GM21737 (cell line): ENCODE measurements at regions not wholly inside any gene's neighbourhood (a gene's known extent, or its start where the extent isn't known, plus 50 kb on each side); places are given as distances from the start of the nearest gene placed in this dataset.
"Not testable (repeated sequence)": the region's sequence is repeated elsewhere in the genome, so short reads cannot be mapped to it uniquely, and the experiment has no call there.

Experiments used
- ATAC-seq: cut with Tn5 transposase; IDR thresholded peaks from one replicate; pipeline ENCODE4 v1.9.1; 2021; ENCODE audit warnings: mild to moderate bottlenecking, moderate library complexity; ENCODE audit not compliant: unreplicated experiment

- ATAC-seq, result no peak
These were observed 387.6 kb upstream of the MAF start for GRCh38 chr16:79988089-79988488.

- no peak for ATAC-seq
These were observed 385.8 kb upstream of the MAF start for GRCh38 chr16:79986352-79986751.

- no peak for ATAC-seq
These were observed 385.1 kb upstream of the MAF start for GRCh38 chr16:79985606-79986005.

- ATAC-seq, result not testable (repeated sequence)
These were observed 383.6 kb upstream of the MAF start for GRCh38 chr16:79984149-79984548.

- ATAC-seq, result no peak
These were observed 382.3 kb upstream of the MAF start for GRCh38 chr16:79982862-79983261.

GRCh38 chr16:79982361-79982760, 381.8 kb upstream of the MAF start:
- no peak for ATAC-seq

- no peak for ATAC-seq
These were observed 381.3 kb upstream of the MAF start for GRCh38 chr16:79981814-79982213.

- ATAC-seq, result no peak
These were observed 380.3 kb upstream of the MAF start for GRCh38 chr16:79980650-79981521.

- no peak for ATAC-seq
These were observed 377.7 kb upstream of the MAF start for GRCh38 chr16:79977940-79978836.

- ATAC-seq, result no peak
These were observed 372.8 kb upstream of the MAF start for GRCh38 chr16:79973320-79973719.

- ATAC-seq, result no peak
These were observed 371.6 kb upstream of the MAF start for GRCh38 chr16:79972053-79972704.

GRCh38 chr16:79971237-79971572, 370.7 kb upstream of the MAF start:
- no peak for ATAC-seq

- ATAC-seq, result no peak
These were observed 370.2 kb upstream of the MAF start for GRCh38 chr16:79970551-79971236.

GRCh38 chr16:79970087-79970486, 369.6 kb upstream of the MAF start:
- ATAC-seq, result no peak

GRCh38 chr16:79969458-79969857, 368.9 kb upstream of the MAF start:
- no peak for ATAC-seq

- no peak for ATAC-seq
These were observed 365.7 kb upstream of the MAF start for GRCh38 chr16:79966226-79966625.

GRCh38 chr16:79965718-79966117, 365.2 kb upstream of the MAF start:
- no peak for ATAC-seq

GRCh38 chr16:79964104-79964503, 363.6 kb upstream of the MAF start:
- no peak for ATAC-seq

GRCh38 chr16:79962962-79963361, 362.4 kb upstream of the MAF start:
- no peak for ATAC-seq

- no peak for ATAC-seq
These were observed 358.7 kb upstream of the MAF start for GRCh38 chr16:79959226-79959625.
